NCI-H748 treated with DMSO at 0.1 percent for 48 hours (cell line): ENCODE measurements at regions not wholly inside any gene's neighbourhood (a gene's known extent, or its start where the extent isn't known, plus 50 kb on each side); places are given as distances from the start of the nearest gene placed in this dataset.
"Not testable (repeated sequence)": the region's sequence is repeated elsewhere in the genome, so short reads cannot be mapped to it uniquely, and the experiment has no call there.

Experiments used
- DNase-seq: peaks from one replicate; lab custom pipeline; 2025; lab: John Stamatoyannopoulos, UW

- DNase-seq = no peak
These were observed 296.6 kb downstream of the ADGRD1 start for GRCh38 chr12:131250028-131250950.

GRCh38 chr12:131250951-131251315, 297.2 kb downstream of the ADGRD1 start:
- DNase-seq = no peak

GRCh38 chr12:131251336-131252101, 297.8 kb downstream of the ADGRD1 start:
- no peak for DNase-seq

GRCh38 chr12:131253376-131254026, 299.8 kb downstream of the ADGRD1 start:
- DNase-seq = no peak

- no peak for DNase-seq
These were observed 300.7 kb downstream of the ADGRD1 start for GRCh38 chr12:131254374-131254773.

- DNase-seq = no peak
These were observed 304.7 kb downstream of the ADGRD1 start for GRCh38 chr12:131258398-131258797.

GRCh38 chr12:131260251-131260905, 306.7 kb downstream of the ADGRD1 start:
- no peak for DNase-seq

- no peak for DNase-seq
These were observed 307.2 kb downstream of the ADGRD1 start for GRCh38 chr12:131260954-131261353.

- no peak for DNase-seq
These were observed 308.2 kb downstream of the ADGRD1 start for GRCh38 chr12:131261906-131262305.

GRCh38 chr12:131263626-131264025, 309.9 kb downstream of the ADGRD1 start:
- no peak for DNase-seq

GRCh38 chr12:131264635-131265034, 310.9 kb downstream of the ADGRD1 start:
- DNase-seq = no peak

- no peak for DNase-seq
These were observed 313.1 kb downstream of the ADGRD1 start for GRCh38 chr12:131266591-131267467.

- DNase-seq = no peak
These were observed 313.9 kb downstream of the ADGRD1 start for GRCh38 chr12:131267576-131267975.

- DNase-seq = not testable (repeated sequence)
These were observed 314.4 kb downstream of the ADGRD1 start for GRCh38 chr12:131268123-131268522.

GRCh38 chr12:131268571-131268970, 314.9 kb downstream of the ADGRD1 start:
- DNase-seq = not testable (repeated sequence)

- DNase-seq = no peak
These were observed 315.8 kb downstream of the ADGRD1 start for GRCh38 chr12:131269551-131269950.

- not testable (repeated sequence) for DNase-seq
These were observed 316.3 kb downstream of the ADGRD1 start for GRCh38 chr12:131269977-131270376.

- no peak for DNase-seq
These were observed 318.0 kb downstream of the ADGRD1 start for GRCh38 chr12:131271724-131272123.

- DNase-seq = not testable (repeated sequence)
These were observed 318.6 kb downstream of the ADGRD1 start for GRCh38 chr12:131272283-131272814.

- DNase-seq = no peak
These were observed 319.7 kb downstream of the ADGRD1 start for GRCh38 chr12:131273291-131273845.
